HEK293 (cell line): ENCODE measurements at regions not wholly inside any gene's neighbourhood (a gene's known extent, or its start where the extent isn't known, plus 50 kb on each side); places are given as distances from the start of the nearest gene placed in this dataset.

Experiments used
- CTCF ChIA-PET: fragments of 350-600 bp; formaldehyde crosslinking; extraction: SDS; loops from one replicate; lab custom pipeline; 2021; ENCODE audit warnings: antibody characterized with exemption; lab: Yijun Ruan, JAX
- POLR2A ChIA-PET: fragments of 300-600 bp; formaldehyde crosslinking; extraction: SDS; loops from one replicate; lab custom pipeline; 2020; ENCODE audit warnings: antibody characterized with exemption, inconsistent platforms; lab: Yijun Ruan, JAX
- H3K27ac ChIP-seq: fragments of 200-500 bp; sonication (Bioruptor generic); 2 replicates; pipeline ENCODE4 v1.5.1; 2014; ENCODE audit warnings: low read depth, low read length, control low read depth, inconsistent platforms; ENCODE audit errors: extremely low read depth
- H3K36me3 ChIP-seq, 2 experiments: fragments of 200-500 bp in 1 of 2; sonication (Bioruptor generic) in 1 of 2; 1 replicate in 1 of 2; 2 replicates in 1 of 2; pipeline ENCODE4 v1.5.1; 2014 to 2017; ENCODE audit warnings: inconsistent platforms in 2 of 2, low read length in 2 of 2; ENCODE audit not compliant: control insufficient read depth in 2 of 2, insufficient read depth in 1 of 2
- H3K4me1 ChIP-seq: fragments of 200-500 bp; sonication (Bioruptor generic); 2 replicates; pipeline ENCODE4 v1.5.1; 2014; ENCODE audit warnings: mild to moderate bottlenecking, low read length, inconsistent platforms; ENCODE audit not compliant: control insufficient read depth, insufficient read depth
- H3K4me3 ChIP-seq: 2 replicates; pipeline ENCODE4 v1.5.1; 2011; ENCODE audit warnings: low read depth, mild to moderate bottlenecking, control low read depth, low read length, moderate library complexity
- H3K9me3 ChIP-seq: fragments of 200-500 bp; sonication (Bioruptor generic); 2 replicates; pipeline ENCODE4 v1.5.1; 2014; ENCODE audit warnings: low read depth, low read length, inconsistent platforms; ENCODE audit not compliant: control insufficient read depth, insufficient read depth
- BCL11B ChIP-seq: fragments of 450-650 bp; formaldehyde crosslinking; IDR thresholded peaks from 2 replicates; pipeline ENCODE4 v1.5.1; 2016; ENCODE audit warnings: low read depth, missing biosample characterization, missing genetic modification characterization
- GLI4 ChIP-seq: fragments of 450-650 bp; formaldehyde crosslinking; IDR thresholded peaks from 2 replicates; pipeline ENCODE4 v1.5.1; 2016; ENCODE audit warnings: missing biosample characterization, missing genetic modification characterization
- IKZF3 ChIP-seq: fragments of 450-650 bp; IDR thresholded peaks from 2 replicates; pipeline ENCODE4 v1.5.0; 2018; ENCODE audit warnings: missing biosample characterization, mild to moderate bottlenecking, missing genetic modification characterization, moderate library complexity
- OSR2 ChIP-seq: fragments of 450-650 bp; formaldehyde crosslinking; IDR thresholded peaks from 2 replicates; pipeline ENCODE4 v1.5.1; 2016; ENCODE audit warnings: missing biosample characterization, missing genetic modification characterization
- ZFHX2 ChIP-seq: fragments of 450-650 bp; formaldehyde crosslinking; conservative IDR thresholded peaks from 2 replicates; pipeline ENCODE4 v1.5.1; 2016; ENCODE audit warnings: missing biosample characterization, missing genetic modification characterization
- ZNF10 ChIP-seq: fragments of 450-650 bp; formaldehyde crosslinking; IDR thresholded peaks from 2 replicates; pipeline ENCODE4 v1.5.1; 2017; ENCODE audit warnings: missing biosample characterization, missing genetic modification characterization
- ZNF23 ChIP-seq: fragments of 450-650 bp; formaldehyde crosslinking; IDR thresholded peaks from 2 replicates; pipeline ENCODE4 v1.5.1; 2016; ENCODE audit warnings: missing biosample characterization, missing genetic modification characterization, borderline replicate concordance
- ZNF501 ChIP-seq: fragments of 450-650 bp; formaldehyde crosslinking; IDR thresholded peaks from 2 replicates; pipeline ENCODE4 v1.5.1; 2016; ENCODE audit warnings: missing biosample characterization, missing genetic modification characterization
- ZNF521 ChIP-seq: fragments of 450-650 bp; formaldehyde crosslinking; IDR thresholded peaks from 2 replicates; pipeline ENCODE4 v1.5.1; 2017; ENCODE audit warnings: missing biosample characterization, mild to moderate bottlenecking, missing genetic modification characterization
- ZNF658 ChIP-seq: fragments of 450-650 bp; formaldehyde crosslinking; IDR thresholded peaks from 2 replicates; pipeline ENCODE4; 2016; ENCODE audit warnings: missing biosample characterization, missing genetic modification characterization
- ZNF660 ChIP-seq: fragments of 450-650 bp; IDR thresholded peaks from 2 replicates; pipeline ENCODE4 v1.5.1; 2018; ENCODE audit warnings: missing biosample characterization, mild to moderate bottlenecking, missing genetic modification characterization
- ZNF664 ChIP-seq: fragments of 450-650 bp; formaldehyde crosslinking; IDR thresholded peaks from 2 replicates; pipeline ENCODE4 v1.5.1; 2016; ENCODE audit warnings: missing biosample characterization, missing genetic modification characterization
- ZSCAN16 ChIP-seq: fragments of 450-650 bp; formaldehyde crosslinking; IDR thresholded peaks from 2 replicates; pipeline ENCODE4 v1.5.1; 2016; ENCODE audit warnings: missing biosample characterization, missing genetic modification characterization
- ZSCAN30 ChIP-seq: fragments of 450-650 bp; IDR thresholded peaks from 2 replicates; pipeline ENCODE4 v1.5.1; 2018; ENCODE audit warnings: missing biosample characterization, mild to moderate bottlenecking, missing genetic modification characterization, moderate library complexity
- TF ChIP-seq, protein P1 (sequence below): fragments of 450-650 bp; formaldehyde crosslinking; IDR thresholded peaks from 2 replicates; pipeline ENCODE4 v1.5.0; 2017; ENCODE audit warnings: missing biosample characterization, missing genetic modification characterization, borderline replicate concordance
- TF ChIP-seq, protein P2 (sequence below): fragments of 450-650 bp; formaldehyde crosslinking; IDR thresholded peaks from 2 replicates; pipeline ENCODE4 v1.5.1; 2017; ENCODE audit warnings: missing biosample characterization, missing genetic modification characterization
- TF ChIP-seq, protein P3 (sequence below): fragments of 450-650 bp; formaldehyde crosslinking; IDR thresholded peaks from 2 replicates; pipeline ENCODE4 v1.5.1; 2016; ENCODE audit warnings: missing biosample characterization, missing genetic modification characterization

GRCh38 chr2:128439791-128440665, 121.4 kb upstream of the HS6ST1 start (continued):
- TF ChIP-seq, protein P1, sequence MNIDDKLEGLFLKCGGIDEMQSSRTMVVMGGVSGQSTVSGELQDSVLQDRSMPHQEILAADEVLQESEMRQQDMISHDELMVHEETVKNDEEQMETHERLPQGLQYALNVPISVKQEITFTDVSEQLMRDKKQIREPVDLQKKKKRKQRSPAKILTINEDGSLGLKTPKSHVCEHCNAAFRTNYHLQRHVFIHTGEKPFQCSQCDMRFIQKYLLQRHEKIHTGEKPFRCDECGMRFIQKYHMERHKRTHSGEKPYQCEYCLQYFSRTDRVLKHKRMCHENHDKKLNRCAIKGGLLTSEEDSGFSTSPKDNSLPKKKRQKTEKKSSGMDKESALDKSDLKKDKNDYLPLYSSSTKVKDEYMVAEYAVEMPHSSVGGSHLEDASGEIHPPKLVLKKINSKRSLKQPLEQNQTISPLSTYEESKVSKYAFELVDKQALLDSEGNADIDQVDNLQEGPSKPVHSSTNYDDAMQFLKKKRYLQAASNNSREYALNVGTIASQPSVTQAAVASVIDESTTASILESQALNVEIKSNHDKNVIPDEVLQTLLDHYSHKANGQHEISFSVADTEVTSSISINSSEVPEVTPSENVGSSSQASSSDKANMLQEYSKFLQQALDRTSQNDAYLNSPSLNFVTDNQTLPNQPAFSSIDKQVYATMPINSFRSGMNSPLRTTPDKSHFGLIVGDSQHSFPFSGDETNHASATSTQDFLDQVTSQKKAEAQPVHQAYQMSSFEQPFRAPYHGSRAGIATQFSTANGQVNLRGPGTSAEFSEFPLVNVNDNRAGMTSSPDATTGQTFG (tag by site-specific recombination) = no peak
- TF ChIP-seq, protein P2, sequence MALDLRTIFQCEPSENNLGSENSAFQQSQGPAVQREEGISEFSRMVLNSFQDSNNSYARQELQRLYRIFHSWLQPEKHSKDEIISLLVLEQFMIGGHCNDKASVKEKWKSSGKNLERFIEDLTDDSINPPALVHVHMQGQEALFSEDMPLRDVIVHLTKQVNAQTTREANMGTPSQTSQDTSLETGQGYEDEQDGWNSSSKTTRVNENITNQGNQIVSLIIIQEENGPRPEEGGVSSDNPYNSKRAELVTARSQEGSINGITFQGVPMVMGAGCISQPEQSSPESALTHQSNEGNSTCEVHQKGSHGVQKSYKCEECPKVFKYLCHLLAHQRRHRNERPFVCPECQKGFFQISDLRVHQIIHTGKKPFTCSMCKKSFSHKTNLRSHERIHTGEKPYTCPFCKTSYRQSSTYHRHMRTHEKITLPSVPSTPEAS (tag by site-specific recombination) = no peak
- TF ChIP-seq ZNF664 (tag by site-specific recombination) (no peak), GLI4 (tag by site-specific recombination) (no peak), ZNF521 (tag by site-specific recombination) (no peak)
- TF ChIP-seq, protein P3, sequence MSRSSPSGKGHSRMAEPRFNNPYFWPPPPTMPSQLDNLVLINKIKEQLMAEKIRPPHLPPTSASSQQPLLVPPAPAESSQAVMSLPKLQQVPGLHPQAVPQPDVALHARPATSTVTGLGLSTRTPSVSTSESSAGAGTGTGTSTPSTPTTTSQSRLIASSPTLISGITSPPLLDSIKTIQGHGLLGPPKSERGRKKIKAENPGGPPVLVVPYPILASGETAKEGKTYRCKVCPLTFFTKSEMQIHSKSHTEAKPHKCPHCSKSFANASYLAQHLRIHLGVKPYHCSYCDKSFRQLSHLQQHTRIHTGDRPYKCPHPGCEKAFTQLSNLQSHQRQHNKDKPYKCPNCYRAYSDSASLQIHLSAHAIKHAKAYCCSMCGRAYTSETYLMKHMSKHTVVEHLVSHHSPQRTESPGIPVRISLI (tag by site-specific recombination) = no peak

DNA sequence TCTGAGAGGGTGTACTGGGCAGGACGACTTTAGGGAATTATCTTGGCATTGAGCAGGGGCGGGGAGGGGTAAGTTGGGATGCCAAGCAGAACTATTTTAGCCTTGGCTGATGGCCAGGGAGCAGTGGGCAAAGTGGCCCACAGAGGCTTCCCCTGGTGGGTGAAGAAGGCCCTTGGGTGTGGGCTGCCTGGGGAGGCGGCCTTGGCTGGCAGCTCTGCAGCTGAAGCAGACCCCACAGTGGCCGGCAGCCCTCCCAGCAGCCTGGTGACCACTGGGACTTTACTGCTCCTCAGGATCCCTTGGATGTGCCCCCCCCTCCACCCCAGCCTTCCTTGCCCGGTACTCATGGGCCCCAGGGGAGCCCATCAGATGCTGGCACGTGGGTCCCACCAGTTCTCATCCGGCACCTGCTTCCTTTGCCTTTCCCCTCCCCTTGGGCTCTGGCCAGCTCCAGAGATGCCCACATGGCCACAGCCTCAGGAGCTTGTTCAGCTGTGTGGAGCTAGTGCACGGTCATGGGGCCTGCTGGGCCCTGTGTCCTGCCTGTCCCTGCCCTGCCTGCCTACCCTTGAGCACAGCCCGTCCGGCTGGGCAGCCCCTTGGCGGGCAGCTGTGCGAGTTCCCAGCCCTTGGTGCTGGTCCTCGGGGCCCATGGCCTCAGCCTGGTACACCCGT, 122.1 kb upstream of the HS6ST1 start:
- no peak overlapping the region for H3K27ac ChIP-seq
- H3K9me3 ChIP-seq = no peaks in the 10 kb centered on the region
- no peaks in the 10 kb centered on the region for H3K4me1 ChIP-seq
- no peak for TF ChIP-seq OSR2
- no peak for TF ChIP-seq ZSCAN30 (tag by site-specific recombination)
- ChIA-PET POLR2A (no interaction called here), CTCF (no interaction called here)
- H3K4me3 ChIP-seq = no peak overlapping the region
- no peaks in the 10 kb centered on the region for H3K36me3 ChIP-seq

GRCh38 chr2:128441341-128442052, 122.8 kb upstream of the HS6ST1 start:
- POLR2A ChIA-PET = no interaction called here
- CTCF ChIA-PET = no interaction called here
- Histone ChIP-seq H3K4me1 (no peaks in the 10 kb centered on the region), H3K27ac (no peak overlapping the region), H3K36me3 (no peaks in the 10 kb centered on the region), H3K9me3 (no peaks in the 10 kb centered on the region), H3K4me3 (no peak overlapping the region)
- no peak for TF ChIP-seq ZNF501

DNA sequence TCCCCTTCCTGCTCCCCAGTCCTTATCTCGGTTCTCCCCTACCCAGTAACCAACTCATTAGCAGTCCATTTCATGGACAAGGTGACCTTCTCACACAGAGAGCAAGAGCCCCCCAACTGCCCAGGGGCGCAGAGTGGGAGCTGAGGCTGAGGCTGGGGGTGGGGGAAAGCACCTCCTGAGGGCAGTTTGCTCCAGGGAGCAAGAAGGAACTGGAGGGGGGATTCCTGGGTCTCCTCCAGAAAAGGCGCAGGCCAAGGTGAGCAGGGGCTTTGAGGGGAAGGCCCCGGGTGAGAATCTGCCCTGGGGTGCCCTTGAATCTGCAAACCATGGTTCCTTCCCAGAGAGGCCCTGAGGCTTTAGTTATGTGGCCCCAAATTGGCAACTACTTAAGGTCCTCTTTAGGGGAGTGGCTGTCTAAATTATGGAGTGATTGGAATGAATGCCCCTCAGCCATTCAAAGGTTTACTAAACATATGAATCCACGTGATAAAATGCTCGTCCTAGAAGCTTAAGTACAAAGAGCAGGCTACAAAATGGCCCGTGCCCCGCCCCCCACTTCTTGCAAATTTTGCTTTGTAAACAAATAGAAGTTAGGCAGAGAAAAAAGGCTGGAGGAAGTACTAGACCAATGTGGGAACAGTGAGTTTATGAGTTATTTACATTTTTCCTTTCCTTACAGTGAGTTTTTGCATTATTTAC, 123.5 kb upstream of the HS6ST1 start:
- no peak overlapping the region for H3K27ac ChIP-seq

More for the DNA sequence above, 123.5 kb upstream of the HS6ST1 start:
- H3K9me3 ChIP-seq = no peaks in the 10 kb centered on the region
- no peaks in the 10 kb centered on the region for H3K36me3 ChIP-seq
- ChIA-PET CTCF (no interaction called here), POLR2A (no interaction called here)
- no peaks in the 10 kb centered on the region for H3K4me1 ChIP-seq
- H3K4me3 ChIP-seq = no peak overlapping the region
- TF ChIP-seq ZNF658 = no peak
- TF ChIP-seq ZNF660 = no peak
- TF ChIP-seq BCL11B (tag by site-specific recombination) = no peak
- no peak for TF ChIP-seq ZNF10 (tag by site-specific recombination)
- TF ChIP-seq ZFHX2 (tag by site-specific recombination) = no peak
- no peak for TF ChIP-seq ZSCAN16
- no peak for TF ChIP-seq IKZF3 (tag by site-specific recombination)
- TF ChIP-seq ZNF23 (tag by site-specific recombination) = no peak
